ENCODE measurements at regions not wholly inside any gene's neighbourhood (a gene's known extent, or its start where the extent isn't known, plus 50 kb on each side); places are given as distances from the start of the nearest gene placed in this dataset.

DNA sequence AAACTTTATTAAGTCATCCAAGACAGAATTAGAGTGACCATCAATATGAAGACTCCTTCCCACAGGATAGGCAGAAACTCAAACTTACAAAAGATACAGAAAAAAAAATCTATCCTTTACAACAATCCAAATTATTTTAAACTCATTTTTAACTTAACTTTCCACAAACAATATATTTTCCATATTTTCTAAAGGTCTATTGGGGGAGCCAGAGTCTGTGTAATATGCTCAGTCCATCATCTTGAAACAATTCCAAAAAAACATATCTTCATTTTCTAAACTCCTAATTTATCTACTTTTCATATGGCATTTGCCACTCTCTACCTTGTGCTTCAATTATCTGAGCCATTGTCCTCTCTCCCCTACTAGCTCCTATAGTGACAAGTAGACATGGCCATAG lies 378.1 kb downstream of the PDGFC start:
- no peak for DNase-seq

DNA sequence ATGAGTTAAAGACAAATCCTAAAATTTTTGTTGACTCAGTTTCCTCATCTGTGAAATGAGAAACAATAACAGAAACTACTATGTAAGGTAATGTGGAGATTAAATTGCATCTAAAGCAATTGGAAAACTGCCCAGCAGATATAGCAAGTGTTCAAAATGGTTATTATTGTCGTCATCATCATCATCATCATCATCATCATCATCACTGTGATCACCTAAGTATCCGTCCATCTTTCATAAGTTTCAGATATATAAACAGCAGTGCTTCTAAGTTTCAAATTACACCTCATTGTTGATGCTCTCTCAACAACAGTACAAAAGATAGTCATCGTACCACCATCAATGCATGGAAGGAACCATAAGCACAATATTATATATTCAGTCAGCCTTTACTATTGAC lies 379.9 kb downstream of the PDGFC start:
- no peak for DNase-seq

DNA sequence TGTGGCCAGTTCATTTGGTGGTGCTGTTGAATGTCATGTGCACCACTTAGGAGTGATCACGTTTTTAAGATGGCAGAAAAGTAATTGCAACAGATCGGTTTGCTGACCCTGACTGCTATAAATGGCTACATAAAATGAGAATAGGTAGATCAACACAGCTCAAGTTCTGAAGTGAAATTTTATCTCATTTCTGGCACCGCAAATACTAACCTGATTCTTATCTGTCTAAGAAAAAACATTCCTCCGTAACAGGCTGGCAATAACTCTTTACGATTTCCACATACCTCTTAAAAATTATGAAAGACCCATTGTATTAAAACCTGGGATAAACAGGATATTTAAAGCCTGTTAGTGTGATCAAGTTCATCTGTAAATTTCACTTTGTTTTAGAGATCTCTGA lies 387.5 kb downstream of the PDGFC start:
- no peak for DNase-seq

DNA sequence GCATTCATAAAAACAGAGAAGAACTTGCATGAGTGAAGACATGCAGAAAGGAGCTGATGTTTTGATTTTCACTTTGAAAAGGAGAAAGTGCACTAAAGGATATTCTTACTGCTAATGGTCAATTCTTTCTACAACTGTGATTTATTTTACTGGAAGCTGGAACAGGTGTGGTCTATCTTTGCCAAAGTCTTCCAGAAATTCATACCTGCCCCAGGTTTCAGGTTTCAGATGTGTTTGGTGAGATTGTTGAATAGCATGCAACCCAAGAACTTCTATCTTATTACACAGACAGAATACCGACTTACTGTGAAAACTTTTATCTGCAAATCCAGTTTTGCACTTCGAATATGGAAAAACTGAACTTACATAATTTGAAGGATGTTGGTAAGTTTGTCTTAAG lies 388.3 kb downstream of the PDGFC start:
- DNase-seq: no peak

GRCh38 chr4:156581282-156582063 lies 390.1 kb downstream of the PDGFC start:
- DNase-seq: no peak

- no peak for DNase-seq
Measured at GRCh38 chr4:156578713-156579112, 392.9 kb downstream of the PDGFC start.

DNA sequence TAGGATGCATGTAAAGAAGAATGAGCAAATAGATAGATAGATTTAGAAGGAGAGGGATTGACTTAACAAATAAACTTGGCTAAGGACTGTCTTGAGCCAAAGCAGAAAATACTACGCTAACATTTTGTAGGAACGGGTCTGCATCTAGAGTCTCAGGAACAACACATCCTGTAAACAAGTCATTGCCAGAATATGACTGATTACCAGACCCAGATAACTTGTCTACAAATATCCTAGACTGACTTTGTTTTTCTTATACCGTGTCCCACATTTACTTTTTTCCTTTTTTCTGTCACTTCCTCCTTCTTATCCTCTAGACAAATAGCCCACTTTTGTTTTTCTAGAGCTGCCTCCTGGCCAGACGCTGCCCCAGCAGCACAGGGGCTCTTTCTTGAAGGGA lies 393.6 kb downstream of the PDGFC start:
- no peak for DNase-seq

DNA sequence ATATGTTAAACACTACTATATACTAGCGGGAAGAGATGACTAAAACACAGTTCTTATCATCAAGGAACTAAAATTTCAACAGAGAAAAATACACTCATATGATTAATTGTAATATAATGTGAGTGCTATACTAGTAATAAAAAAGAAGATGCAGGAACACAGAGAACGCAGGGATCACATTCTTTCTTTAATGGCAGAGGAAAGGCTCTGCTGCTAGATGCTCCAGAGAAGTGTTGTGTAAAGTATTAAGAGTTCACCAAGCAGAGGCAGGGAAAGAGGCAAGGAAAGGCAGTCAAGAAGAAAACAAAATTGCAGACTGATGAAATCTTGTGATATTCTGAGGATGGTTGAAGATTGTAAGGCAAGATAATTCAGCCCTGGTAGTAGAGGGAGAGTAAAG lies 394.7 kb downstream of the PDGFC start:
- DNase-seq: no peak

DNA sequence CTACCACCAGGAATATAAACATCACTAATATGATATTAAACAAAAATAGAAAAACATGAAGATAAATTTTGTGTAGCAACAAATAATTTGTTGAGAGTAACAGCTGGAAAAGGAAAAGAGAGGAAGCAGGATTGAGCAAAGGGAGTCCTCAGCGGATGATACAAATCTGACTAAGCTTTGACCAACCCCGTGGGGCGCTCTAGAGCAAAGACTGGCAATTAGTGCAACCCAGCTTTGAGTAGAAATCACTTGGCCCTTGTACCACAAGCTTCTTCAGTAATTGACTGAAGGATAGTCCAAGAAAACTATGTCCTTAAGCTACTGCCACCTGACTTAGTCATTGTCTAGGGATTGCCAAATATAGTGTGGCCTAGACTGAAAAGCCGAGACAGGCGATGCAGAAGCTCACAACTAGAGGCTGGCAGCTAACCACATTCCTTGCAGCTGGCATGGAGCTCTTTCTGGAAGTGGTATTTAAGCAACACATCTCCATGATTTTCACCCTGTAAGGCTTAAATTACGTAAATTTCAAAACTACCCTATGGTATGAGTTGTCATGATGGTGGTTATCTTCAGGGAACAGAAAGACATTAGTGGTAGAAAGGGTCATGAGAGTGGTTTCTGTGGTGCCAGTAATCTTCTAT lies 396.0 kb downstream of the PDGFC start:
- no peak for DNase-seq

- DNase-seq: no peak
Measured at GRCh38 chr4:156571146-156571545, 400.5 kb downstream of the PDGFC start.

DNA sequence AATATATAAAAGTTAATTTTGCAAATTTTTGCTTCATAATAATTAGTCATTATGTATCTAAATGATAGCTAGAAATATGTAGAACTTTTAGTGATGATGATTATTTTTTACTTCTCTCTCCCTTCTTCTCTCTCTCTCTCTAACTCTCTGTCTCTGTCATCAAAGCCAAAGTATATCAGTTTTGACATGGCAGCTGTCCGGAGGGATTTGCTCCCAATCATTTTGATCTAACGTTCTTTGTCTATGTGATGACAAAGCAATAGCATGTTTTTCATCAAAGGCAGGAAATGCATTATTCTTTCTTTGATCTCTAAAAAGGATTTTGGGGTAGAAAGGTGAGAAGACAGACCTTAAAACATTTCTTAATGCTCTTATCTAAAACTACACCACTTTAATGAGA lies 402.1 kb downstream of the PDGFC start:
- DNase-seq: no peak

GRCh38 chr4:156568484-156568883 lies 403.1 kb downstream of the PDGFC start:
- no peak for DNase-seq

GRCh38 chr4:156568041-156568440 lies 403.6 kb downstream of the PDGFC start:
- DNase-seq: no peak

GRCh38 chr4:156560701-156561100 lies 410.9 kb downstream of the PDGFC start:
- no peak for DNase-seq

DNA sequence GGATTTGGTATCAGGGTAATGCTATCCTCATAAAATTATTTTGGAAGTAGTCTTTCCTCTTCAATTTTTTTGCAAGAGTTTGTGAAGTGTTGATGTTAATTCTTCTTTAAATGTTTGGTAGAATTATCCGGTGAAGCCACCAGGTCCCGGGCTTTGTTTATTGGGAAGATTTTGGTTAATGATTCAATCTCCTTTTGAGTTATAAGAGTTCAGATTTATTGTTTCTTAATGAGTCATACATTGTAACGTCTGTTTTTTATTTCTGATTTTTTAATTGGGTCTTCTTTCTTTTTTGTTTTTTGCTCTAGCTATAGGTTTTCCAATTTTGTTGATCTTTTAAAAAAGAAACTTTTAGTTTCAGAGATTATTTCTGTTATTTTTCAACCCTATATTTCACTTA lies 412.3 kb downstream of the PDGFC start:
- no peak for DNase-seq

GRCh38 chr4:156558373-156559025 lies 413.1 kb downstream of the PDGFC start:
- DNase-seq: no peak

DNA sequence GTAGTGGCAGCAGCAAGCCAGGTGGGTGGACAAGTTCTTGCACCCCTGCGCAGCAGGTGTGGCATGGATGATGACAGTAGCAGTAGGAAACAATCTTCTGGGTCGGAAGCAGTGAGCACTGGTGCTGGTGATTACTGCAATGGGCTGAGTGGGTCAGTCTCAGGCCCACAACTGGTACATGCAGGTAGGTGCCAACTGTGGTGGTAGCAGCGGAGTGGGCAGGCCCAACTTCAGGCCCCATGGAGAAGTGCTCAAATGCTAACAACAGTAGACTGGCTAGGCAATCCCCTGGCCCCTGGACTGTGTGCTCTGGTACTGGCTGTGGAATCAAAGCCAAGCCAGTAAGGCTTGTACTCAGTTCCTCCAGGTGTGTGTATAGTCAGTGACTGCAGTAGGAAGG lies 413.7 kb downstream of the PDGFC start:
- DNase-seq: no peak

GRCh38 chr4:156556336-156556735 lies 415.3 kb downstream of the PDGFC start:
- DNase-seq: no peak

DNA sequence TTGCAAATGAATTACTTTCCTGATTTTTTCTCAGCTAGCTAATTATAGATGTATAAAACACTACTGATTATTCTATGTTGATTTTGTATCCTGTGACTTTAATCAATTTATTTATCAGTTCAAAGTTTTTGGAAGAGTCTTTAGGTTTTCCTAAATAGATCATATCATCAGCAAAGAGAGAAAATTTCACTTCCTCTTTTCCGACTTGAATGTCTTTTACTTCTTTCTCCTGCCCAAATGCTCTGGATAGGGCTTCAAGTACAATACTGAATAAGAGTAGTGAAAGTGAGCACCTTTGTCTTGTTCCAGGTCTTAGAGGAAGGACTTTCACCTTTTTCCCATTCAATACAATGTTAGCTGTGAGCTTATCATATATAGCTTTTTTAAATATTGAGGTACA lies 417.9 kb downstream of the PDGFC start:
- no peak for DNase-seq

DNA sequence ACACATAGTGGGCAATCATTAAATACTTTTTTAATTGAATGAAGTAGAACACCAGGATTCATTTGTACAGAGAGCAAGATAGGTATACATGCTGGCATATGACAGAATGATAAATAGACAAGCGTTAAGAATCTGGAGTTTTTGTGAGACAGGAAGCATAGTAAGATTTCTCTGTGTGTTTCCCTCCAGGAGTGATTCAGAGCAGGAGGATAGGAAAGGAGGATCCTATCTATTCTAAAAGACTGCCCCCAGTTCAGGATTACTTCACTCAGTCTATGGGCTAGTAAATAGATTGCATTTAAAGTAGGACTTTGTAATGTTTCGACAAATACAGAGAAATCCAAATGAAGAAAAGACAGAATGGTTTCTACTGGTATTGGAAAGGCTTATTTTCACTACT lies 423.7 kb downstream of the PDGFC start:
- no peak for DNase-seq

DNA sequence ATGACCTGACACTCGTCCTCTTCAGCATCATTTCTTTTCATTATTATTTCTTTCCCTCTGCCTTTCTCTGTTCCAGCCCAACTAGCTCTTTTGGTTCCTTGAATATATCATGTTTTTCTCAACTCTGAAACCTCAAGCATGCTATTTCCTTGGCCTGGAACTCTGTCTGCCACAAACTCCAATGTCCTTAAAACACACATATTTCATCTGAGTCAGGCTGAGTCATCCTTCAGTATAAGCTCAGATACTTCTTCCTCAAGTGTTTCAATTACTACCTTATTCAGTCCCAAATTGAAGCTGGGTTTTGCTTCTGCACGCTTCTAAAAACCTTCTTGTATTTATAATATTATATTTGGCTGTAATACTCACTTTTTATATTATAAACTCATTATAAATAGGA lies 424.2 kb downstream of the PDGFC start:
- no peak for DNase-seq

- no peak for DNase-seq
Measured at GRCh38 chr4:156545003-156545785, 426.4 kb downstream of the PDGFC start.

DNA sequence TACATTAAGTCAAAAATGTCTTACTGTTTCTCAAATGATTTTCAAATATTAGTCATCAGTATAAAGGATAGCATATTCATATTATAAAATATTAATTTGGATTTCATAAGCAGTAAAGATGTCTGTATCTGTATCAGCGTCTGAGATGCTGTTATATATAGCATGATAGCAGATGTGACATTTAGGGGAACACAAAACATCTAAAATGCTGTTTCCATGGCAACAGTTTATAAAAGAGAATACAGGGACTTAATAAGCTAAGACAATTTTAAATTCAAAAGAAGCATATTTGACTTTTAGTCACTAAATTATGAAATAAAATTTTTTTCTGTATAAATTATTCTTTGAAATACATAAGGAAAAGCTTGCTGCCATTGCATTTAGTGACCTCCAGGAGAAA lies 432.2 kb downstream of the PDGFC start:
- no peak for DNase-seq
